GM12873 (cell line): ENCODE measurements at regions not wholly inside any gene's neighbourhood (a gene's known extent, or its start where the extent isn't known, plus 50 kb on each side); places are given as distances from the start of the nearest gene placed in this dataset.

ENCODE experiments used
- CTCF ChIP-seq: IDR thresholded peaks from 2 replicates; pipeline ENCODE4 v1.5.1; 2012; ENCODE audit warnings: low read depth, mild to moderate bottlenecking, moderate library complexity, low read length, control low read depth; ENCODE audit not compliant: insufficient read depth; ENCODE audit errors: missing control alignments

GRCh38 chr16:65313936-65314626, 192.2 kb upstream of the CDH11 start:
- no peak for TF ChIP-seq CTCF

- TF ChIP-seq CTCF: no peak
These were observed 190.9 kb upstream of the CDH11 start for GRCh38 chr16:65312795-65313194.

- no peak for TF ChIP-seq CTCF
These were observed 190.2 kb upstream of the CDH11 start for GRCh38 chr16:65312071-65312470.

GRCh38 chr16:65309354-65309753, 187.5 kb upstream of the CDH11 start:
- no peak for TF ChIP-seq CTCF

GRCh38 chr16:65308506-65308905, 186.6 kb upstream of the CDH11 start:
- no peak for TF ChIP-seq CTCF

- TF ChIP-seq CTCF: no peak
These were observed 185.4 kb upstream of the CDH11 start for GRCh38 chr16:65307286-65307685.

- no peak for TF ChIP-seq CTCF
These were observed 184.9 kb upstream of the CDH11 start for GRCh38 chr16:65306722-65307121.
